NCI-H2227 (cell line): ENCODE measurements at regions not wholly inside any gene's neighbourhood (a gene's known extent, or its start where the extent isn't known, plus 50 kb on each side); places are given as distances from the start of the nearest gene placed in this dataset.

Experiments
- DNase-seq: peaks from one replicate; lab custom pipeline; 2025; ENCODE audit not compliant: unreplicated experiment; lab: John Stamatoyannopoulos, UW

DNA sequence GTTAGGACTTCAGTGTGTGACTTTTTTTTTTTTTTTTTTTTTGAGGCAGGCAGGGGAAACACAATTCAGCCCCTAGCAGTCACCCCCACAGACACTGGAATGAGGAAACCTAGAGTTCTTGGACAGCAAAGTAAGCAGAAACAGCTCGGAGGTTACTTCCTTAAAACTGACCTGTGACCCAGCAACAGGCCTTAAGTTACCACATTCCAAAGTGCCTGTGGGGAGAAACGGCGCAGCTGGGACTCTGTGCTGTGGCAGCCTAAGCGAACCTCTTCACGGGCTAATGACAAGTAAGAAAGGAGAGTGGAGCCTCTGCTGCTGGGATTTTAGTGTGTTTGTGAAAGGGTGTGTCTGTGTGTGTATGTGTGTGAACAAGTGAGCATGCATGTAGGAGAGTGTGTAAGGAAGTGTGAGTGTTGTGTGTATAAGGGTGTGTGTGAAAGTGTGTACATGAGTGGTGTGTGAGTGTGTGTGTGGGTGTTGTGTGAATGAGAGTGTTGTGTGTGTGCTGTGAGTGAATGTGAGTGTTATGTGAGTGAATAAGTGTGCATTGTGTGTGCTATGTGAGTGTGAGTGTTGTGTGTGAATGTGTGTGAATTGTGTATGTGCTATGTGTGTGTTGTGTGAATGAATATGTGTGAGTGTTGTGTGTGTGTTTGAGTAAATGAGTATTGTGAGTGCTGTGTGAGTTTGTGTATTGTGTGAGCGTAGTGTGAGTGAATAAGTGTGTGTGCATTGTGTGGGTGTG, 180.8 kb downstream of the BRINP2 start:
- DNase-seq = no peak

DNA sequence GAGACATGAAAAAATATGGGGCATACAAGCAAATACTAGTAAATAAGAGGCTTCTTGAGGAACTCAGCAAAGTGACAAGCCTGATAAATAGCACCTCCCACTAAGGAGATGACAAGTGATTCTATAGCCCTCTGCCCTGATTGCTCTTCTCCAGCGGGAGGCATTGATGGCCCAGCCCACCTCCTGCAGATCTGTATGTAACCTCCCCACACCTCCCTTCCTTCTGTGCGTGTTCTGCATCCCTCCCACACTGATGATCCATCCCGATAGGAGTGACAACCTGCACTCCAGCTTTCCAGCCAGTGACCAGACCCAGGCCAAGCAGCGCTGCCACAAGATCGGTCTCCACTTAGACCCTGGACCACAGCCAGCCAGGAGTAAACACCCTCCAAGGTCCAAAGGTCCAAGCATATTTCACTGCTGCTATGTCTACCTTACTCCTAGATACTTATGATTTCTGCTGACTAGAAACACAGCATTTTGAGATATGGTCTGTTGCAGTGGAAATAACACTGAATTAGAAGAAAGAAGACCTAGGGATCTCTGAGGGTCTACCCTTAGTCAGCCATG, 176.1 kb downstream of the BRINP2 start:
- no peak for DNase-seq

DNA sequence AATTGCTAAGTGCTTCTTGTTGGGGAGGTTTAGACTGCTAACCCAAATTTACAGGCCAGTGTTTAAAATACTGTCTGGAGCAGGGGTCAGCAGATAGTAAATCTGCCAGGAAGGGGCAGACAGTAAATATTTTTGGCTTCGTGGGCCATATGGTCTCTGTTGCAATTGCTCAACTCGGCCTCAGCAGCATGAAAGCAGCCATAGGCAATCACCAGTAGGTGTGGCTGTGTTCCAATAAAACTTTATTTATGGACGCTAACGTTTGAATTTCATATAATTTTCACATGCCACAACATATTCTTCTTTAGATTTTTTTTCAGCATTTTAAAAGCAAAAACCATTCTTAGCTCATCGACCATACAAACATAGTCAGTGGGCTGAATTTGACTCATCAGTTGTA, 172.7 kb downstream of the BRINP2 start:
- DNase-seq = no peak

DNA sequence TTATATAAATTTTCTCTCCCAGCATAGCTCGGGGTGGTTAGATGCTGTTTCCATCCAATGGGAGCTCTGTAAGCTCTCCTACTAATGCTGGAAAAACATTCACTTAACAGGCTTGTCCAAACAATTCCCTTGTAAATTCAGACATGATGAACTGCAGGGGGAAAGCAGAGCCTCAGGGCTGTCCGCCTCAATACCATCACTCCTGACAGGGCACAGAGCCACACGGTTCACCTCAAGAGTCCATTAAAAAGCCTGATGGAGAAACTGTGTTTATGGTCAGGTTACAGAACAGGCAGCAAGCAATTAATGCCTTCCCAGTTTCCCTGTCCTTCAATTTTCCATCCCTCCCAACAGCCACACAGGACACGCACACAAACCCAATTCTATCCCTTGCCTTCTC, 171.0 kb downstream of the BRINP2 start:
- no peak for DNase-seq

DNA sequence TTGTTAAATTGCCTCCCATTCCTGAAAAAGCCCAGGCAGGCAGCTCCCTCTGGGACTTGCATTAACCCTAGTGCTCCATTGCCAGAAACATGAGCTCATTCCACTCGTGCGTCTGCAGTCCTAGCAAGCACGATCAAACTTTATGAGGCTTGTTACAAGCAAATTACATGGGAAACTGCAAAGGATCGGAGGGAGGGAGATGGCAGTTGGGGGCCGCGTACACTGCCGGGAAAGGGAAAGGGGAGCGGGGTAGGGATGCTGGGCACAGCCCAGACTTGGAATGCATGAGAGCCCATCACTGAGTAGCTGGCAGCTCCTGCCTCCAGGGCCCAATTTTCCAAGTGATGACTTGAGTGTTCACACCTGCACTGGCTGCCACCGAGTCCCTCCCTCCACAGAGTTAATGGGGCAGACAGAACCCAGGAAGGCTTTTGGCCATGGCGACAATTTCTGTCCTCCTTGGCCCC, 169.9 kb downstream of the BRINP2 start:
- no peak for DNase-seq

DNA sequence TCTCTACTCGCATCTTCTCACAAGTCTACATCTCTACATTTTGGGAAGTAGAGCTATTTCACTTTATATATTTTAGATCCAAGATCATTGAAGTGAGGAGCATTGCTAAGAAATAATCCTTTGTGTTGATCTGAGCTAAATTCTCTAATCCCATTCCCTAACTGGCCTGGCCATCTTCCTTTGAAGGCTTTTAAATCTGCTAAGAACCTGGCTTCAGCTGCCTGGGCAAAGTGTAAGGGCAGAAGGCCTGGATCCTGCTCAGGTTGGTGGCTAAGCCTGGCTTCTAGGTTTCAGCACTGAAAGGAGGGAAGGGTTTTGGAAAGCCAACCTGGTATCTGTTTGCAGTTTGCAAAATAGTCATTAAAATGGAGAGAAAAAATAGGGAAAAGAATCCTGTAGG, 167.6 kb downstream of the BRINP2 start:
- DNase-seq = no peak

DNA sequence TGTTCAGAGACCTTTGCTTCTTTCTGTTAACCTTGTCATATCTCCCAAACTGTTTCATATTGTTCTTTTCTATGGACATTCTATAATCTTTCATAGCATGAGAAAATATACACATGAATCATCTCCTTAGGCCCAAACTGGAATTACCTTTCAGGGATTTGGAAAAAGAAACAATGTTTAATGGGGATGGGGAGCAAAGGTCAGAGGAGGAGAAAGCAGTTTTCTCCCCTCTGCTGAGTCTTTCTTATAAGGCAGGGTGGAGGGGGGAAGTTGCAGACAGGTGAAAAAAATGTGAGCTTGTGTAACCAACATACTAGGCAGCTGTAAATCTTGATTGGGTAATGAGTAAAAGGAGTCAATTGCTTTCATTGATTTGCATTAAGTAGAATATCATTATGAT, 164.1 kb downstream of the BRINP2 start:
- DNase-seq = no peak

DNA sequence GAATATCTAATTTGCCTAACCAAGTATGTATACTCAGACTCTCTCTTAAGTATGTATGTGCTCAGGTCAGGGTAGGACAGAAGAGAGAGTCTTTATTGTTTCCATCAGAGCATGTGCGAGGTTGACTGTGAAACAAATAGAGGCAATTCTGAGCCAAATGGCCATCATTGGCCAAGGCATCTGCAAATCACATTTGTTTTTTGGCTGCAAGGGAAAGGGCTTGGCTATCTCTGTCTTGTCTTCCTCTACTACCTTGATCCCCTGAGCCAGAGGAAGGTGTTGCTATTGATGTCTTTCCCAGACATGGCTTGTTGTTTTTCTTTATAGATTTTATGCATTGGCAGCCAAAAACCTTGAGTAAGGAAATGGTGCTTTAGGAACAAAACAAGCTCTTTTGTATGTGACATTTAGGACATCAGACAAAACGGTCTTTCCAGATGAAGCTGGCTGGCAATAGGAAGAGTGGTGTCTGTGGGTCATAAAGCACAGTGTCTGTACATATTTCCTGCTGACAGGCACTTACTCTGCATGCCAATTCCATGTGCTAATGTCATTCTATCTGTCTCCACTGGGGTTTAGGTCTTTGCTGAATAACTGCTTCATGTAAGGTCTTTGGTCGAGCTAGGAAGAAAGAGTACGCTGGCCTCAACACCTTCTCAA, 163.3 kb downstream of the BRINP2 start:
- no peak for DNase-seq
